Anterior cingulate cortex (tissue), 58 donors: ENCODE measurements at regions not wholly inside any gene's neighbourhood (a gene's known extent, or its start where the extent isn't known, plus 50 kb on each side); places are given as distances from the start of the nearest gene placed in this dataset.
"Not testable (repeated sequence)": the region's sequence is repeated elsewhere in the genome, so short reads cannot be mapped to it uniquely, and the experiment has no call there.

Experiments used
- DNase-seq, 58 donors: peaks; one replicate each; lab custom pipeline; 2025; lab: John Stamatoyannopoulos, UW

DNA sequence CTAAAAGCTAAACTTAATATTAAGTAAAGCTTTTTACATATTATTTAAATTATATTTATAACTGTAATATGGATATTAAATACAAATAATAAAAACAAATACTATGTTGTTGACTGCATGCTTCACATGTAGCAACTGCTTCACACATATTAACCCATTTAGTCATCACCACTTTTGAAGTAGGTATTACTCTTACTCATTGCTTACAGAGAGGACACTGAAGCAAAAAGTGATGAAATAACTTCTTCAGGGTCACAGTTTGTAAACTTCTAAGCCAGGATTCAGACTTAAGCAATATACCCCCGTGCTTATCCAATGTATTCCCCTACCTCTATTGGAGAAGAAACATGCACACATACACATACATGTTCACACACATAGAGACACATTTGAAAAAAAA is 166.6 kb downstream of the DKK2 start:
- no peak for DNase-seq

GRCh38 chr4:106868381-106869035 is 167.6 kb downstream of the DKK2 start:
- DNase-seq: no peak

- DNase-seq: no peak
Observed at GRCh38 chr4:106864231-106864630, 171.9 kb downstream of the DKK2 start.

DNA sequence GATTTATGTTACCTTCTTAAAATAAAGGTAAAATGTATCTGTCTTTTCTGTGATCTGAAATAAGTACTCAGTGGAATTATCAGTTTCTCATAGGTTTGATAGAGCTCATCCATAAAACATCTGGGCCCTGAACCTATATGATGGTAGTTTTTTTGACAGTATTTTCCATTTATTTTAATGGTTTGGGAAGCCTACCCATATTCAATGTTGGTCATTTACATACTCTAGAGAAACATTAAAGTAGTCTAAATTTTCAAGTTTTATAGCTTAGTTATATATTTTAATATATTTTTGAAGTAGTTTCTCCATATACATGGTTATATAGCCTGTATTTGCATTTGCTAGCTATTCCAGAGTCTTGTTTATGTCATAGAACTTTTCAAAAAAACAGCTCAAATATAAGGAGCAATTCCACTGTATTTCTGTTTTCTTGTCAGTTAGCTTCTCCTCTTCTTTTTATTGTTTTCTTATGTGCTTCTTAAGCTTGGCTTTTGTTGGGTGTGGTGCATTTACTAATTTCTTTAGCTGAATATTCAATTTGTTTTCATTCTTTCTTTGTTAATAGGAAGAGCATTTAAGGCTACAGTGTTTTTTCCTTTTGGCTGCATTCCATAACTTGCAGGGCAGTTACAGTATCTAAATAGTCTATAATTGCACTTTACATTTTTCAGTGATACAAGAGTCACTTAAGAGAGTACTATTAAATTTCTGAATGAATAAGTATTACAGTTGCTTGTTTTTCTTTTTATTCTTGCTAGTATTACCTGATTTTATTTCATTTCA is 181.4 kb downstream of the DKK2 start:
- no peak for DNase-seq

DNA sequence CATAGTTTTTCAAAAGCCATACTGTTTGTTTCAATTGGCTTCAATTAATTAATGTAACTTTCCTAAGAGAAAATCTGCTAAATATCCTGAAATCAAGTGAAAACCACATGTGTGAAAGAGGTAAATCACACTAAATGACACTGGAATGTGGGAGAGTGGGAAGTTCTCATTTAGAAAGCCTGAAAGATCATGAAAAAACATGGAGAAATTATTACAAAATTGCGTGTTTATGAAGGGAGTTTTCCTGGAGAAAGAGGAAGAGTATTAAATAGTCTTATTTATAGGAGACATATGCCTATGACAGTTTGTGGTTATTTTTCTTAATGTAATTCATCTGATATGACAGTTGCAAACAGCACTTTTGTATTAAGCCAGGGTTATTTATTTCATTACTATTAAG is 183.7 kb downstream of the DKK2 start:
- DNase-seq: no peak

GRCh38 chr4:106851726-106852125 is 184.4 kb downstream of the DKK2 start:
- no peak for DNase-seq

GRCh38 chr4:106850691-106851090 is 185.4 kb downstream of the DKK2 start:
- DNase-seq: no peak

DNA sequence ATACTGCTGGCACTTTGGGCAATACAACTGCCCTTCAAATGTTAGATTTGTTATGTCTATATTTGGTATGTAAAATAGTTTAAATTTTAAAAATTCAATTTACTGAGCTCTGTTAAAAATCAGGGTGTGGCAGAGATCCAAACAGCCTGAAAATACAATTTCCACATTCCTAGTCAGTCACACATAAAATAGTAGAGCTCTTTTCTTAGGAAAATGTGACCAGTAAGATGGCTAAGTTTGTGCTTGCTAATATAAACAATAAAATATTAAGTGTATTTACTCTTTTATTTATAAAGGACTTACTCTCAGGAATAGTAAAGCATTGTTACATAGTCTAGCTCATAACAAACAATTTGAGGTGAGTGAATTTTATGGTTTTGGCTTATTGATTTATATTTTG is 200.2 kb downstream of the DKK2 start:
- DNase-seq: no peak

DNA sequence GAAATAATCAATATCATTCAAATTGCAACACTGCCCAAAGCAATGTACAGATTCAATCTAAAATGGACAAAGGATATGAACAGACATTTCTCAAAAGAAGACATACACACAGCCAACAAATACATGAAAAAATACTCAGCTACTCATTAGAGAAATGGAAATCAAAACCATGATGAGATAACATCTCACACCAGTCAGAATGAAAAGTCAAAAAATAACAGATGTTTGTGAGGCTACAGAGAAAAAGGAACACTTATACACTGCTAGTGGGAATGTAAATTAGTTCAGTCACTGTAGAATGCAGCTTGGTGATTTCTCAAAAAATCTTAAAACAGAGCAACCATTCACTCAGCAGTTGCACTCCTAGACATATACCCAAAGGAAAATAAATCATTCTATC is 205.2 kb downstream of the DKK2 start:
- no peak for DNase-seq

DNA sequence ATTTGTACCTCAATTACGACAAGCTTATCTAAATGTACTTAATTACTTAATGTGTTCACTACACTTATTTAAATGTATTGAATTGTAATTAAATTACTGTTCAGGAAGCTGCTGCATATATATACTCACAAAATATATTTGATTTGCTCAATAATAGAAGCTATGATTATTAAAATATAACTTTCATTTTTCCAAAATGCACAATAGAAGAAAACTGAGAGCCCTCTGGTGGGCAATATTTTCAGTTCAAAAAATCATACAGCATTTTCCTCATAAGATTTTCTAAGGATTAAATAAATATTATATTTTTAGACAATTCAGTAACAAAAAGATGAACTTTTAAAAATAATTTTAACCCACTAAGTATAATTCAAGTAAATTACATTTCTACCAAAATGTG is 217.3 kb downstream of the DKK2 start:
- no peak for DNase-seq

- DNase-seq: no peak
Observed at GRCh38 chr4:106816496-106816895, 219.6 kb downstream of the DKK2 start.

DNA sequence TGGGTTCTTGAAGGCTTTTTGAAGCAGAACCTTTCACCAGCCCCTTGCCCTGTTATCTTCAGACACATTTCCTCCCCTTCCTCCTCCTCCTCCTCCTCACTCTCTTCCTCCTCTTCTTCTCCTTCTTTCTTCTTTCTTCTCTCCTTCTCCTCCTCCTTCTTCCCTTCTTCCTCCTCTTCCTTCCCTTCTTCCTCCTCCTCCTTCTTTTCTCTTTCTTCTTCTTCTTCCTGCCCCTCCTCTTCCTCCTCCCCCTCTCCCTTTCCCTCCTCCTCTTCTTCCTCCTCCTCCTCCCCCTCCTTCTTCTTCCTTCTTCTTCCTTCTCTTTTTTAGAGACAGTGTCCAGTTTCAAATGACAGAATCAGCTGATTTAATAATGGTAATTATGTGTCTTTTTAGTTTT is 226.0 kb downstream of the DKK2 start:
- DNase-seq: no peak

GRCh38 chr4:106809076-106809475 is 227.0 kb downstream of the DKK2 start:
- no peak for DNase-seq

- no peak for DNase-seq
Observed at GRCh38 chr4:106806158-106806797, 229.8 kb downstream of the DKK2 start.

- DNase-seq: no peak
Observed at GRCh38 chr4:106803083-106803482, 233.0 kb downstream of the DKK2 start.

- no peak for DNase-seq
Observed at GRCh38 chr4:106801386-106801785, 234.7 kb downstream of the DKK2 start.

DNA sequence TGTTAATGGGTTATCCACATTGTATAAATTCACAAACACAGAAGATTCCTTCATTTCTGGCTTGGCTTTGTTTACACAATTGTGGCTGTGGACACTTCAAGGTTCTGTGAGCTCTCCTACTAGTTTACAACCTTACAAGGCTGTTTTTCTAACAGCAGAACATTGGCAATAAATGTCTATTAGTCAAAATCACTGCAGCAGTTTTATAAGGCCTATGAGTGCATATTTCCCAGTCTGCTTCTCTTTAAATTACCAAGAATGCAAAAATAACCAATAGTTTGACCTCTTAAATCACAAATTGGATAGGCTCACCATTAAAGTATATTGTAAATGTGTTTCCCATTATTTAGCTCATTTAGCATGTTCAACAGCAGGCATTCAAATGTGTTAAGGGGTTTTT is 239.2 kb downstream of the DKK2 start:
- no peak for DNase-seq

DNA sequence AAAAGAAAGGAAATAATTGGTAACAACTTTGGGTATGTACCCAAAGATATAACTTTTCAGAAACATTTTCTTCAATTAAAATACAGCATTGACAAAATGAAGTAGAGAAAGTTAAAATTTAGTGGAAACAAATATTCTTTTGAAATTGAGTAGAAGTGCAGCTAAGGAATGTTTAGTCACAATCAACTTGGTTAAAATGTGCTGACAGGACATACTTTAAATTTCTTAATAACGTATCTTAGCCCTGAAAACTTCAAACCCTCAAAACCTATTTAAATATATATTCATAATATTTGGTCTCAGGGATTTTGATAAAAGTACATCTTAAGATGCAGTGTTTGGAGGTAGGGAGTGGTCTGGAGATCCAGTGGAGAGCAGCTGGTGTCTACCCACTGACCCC is 240.8 kb downstream of the DKK2 start:
- no peak for DNase-seq

DNA sequence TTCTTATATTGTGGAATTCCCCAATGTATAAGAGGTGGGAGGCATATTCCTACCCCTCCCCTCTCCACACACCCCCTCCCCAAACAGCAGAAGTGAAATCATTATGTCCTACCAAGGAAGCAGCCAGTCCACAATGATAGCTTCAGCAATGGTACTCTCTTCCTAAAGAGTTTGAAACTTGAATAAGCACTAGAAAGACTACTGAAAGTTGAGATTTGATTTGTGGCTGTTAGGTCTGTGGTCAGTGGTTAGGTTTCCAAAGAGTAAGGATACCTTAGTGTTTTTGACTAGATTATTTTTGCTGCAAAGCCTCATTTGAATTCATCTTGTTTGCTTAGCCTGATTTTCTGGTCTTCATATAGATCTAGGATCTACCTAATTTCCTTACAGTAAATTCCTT is 242.2 kb downstream of the DKK2 start:
- no peak for DNase-seq

DNA sequence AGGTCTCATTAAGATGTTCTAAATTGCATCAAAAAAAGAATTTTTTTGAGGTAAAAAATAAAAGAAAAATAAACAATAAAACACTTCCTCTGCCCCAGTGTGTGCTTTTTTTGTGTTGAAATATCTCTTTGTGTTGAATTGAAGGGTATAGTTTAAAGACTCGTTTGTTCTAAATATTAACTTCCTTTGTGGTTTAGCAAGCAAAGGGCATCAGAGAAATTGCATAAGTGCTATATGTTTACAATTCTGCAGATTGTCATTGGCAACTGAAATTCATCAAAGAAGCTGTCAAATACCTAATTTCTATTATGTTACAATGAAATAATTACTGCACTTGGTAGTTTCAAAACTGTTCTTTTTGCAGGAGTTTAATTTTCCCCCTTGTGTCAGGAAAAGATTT is 260.5 kb downstream of the DKK2 start:
- no peak for DNase-seq

DNA sequence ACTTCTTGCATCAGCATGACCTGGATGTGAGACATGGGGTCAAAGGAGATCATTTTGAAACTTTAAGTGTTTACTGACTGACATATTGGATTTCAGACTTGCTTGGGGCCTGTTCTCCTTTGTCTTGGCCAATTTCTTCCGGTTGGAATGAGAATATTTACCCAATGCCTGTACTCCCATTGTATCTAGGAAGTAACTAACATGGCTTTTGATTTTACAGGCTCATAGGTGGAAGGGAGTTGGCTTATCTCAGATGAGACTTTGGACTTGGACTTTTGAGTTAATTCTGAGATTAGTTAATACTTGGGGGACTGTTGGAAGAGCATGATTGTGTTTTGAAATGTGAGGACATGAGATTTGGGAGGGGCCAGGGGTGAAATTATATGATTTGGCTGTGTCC is 262.1 kb downstream of the DKK2 start:
- not testable (repeated sequence) for DNase-seq
